IPS-11a (cell line): ENCODE measurements at regions not wholly inside any gene's neighbourhood (a gene's known extent, or its start where the extent isn't known, plus 50 kb on each side); places are given as distances from the start of the nearest gene placed in this dataset.

Experiments used
- H3K4me3 ChIP-seq: one replicate; pipeline ENCODE4 v1.5.1; 2013; ENCODE audit warnings: low read depth, low read length, control low read depth

- no peak overlapping the region for H3K4me3 ChIP-seq
These were observed 57.9 kb downstream of the NPY start for GRCh38 chr7:24341691-24342413.

GRCh38 chr7:24343614-24344013 lies 59.6 kb downstream of the NPY start:
- H3K4me3 ChIP-seq, result no peak overlapping the region

- H3K4me3 ChIP-seq, result no peak overlapping the region
These were observed 62.1 kb downstream of the NPY start for GRCh38 chr7:24346129-24346528.

GRCh38 chr7:24346716-24347115 lies 62.7 kb downstream of the NPY start:
- no peak overlapping the region for H3K4me3 ChIP-seq

GRCh38 chr7:24349339-24349738 lies 65.3 kb downstream of the NPY start:
- H3K4me3 ChIP-seq, result no peak overlapping the region

- no peak overlapping the region for H3K4me3 ChIP-seq
These were observed 70.5 kb downstream of the NPY start for GRCh38 chr7:24354456-24354855.

- H3K4me3 ChIP-seq, result no peak overlapping the region
These were observed 72.9 kb downstream of the NPY start for GRCh38 chr7:24356718-24357386.

- no peak overlapping the region for H3K4me3 ChIP-seq
These were observed 77.0 kb downstream of the NPY start for GRCh38 chr7:24361001-24361400.

- no peak overlapping the region for H3K4me3 ChIP-seq
These were observed 81.6 kb downstream of the NPY start for GRCh38 chr7:24365606-24366005.

- H3K4me3 ChIP-seq, result no peak overlapping the region
These were observed 82.9 kb downstream of the NPY start for GRCh38 chr7:24366876-24367275.

GRCh38 chr7:24368161-24368560 lies 84.2 kb downstream of the NPY start:
- no peak overlapping the region for H3K4me3 ChIP-seq

- H3K4me3 ChIP-seq, result no peak overlapping the region
These were observed 86.6 kb downstream of the NPY start for GRCh38 chr7:24370541-24370940.

GRCh38 chr7:24372961-24373955 lies 89.3 kb downstream of the NPY start:
- no peak overlapping the region for H3K4me3 ChIP-seq

GRCh38 chr7:24378871-24379616 lies 95.1 kb downstream of the NPY start:
- no peak overlapping the region for H3K4me3 ChIP-seq

- no peak overlapping the region for H3K4me3 ChIP-seq
These were observed 98.0 kb downstream of the NPY start for GRCh38 chr7:24381894-24382505.

- no peak overlapping the region for H3K4me3 ChIP-seq
These were observed 99.1 kb downstream of the NPY start for GRCh38 chr7:24383055-24383454.

- no peak overlapping the region for H3K4me3 ChIP-seq
These were observed 100.5 kb downstream of the NPY start for GRCh38 chr7:24384362-24385030.

- no peak overlapping the region for H3K4me3 ChIP-seq
These were observed 104.2 kb downstream of the NPY start for GRCh38 chr7:24388212-24388611.

GRCh38 chr7:24390376-24391157 lies 106.6 kb downstream of the NPY start:
- no peak overlapping the region for H3K4me3 ChIP-seq
